OCI-LY7 (cell line): ENCODE measurements at regions not wholly inside any gene's neighbourhood (a gene's known extent, or its start where the extent isn't known, plus 50 kb on each side); places are given as distances from the start of the nearest gene placed in this dataset.

ENCODE experiments used
- CTCF ChIP-seq: fragments of 200-600 bp; sonication (generic); conservative IDR thresholded peaks from 2 replicates; pipeline ENCODE4 v1.5.1; 2014; ENCODE audit warnings: mild to moderate bottlenecking, antibody characterized with exemption, low read length, moderate library complexity, mixed read lengths
- EZH2phosphoT487 ChIP-seq: fragments of 200-600 bp; sonication (generic); IDR thresholded peaks from 2 replicates; pipeline ENCODE4 v1.6.1; 2018; ENCODE audit warnings: low read depth, borderline replicate concordance, mild to moderate bottlenecking, mixed run types, antibody characterized with exemption, low read length, moderate library complexity, mixed read lengths

DNA sequence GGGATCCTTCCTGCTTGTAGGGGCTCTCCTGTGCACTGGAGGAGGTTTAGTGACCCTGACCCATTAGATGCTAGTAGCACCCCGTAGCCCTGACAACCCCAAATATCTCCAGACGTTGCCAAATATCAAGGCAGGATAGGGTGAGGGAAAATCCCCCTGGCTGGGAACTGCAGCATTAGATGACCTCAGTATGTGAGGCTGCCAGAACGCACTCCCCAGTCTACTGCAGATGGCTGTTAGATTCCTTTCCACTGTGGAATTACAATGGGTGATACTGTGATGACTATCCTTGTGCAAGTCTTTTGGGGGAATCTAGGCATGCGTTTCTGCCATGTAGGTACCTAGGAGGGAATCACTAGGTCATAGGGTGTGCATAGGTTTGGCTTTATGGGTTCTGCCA, 226.3 kb upstream of the KCNG1 start:
- no peak for TF ChIP-seq CTCF
- TF ChIP-seq EZH2phosphoT487, result no peak
